Astrocyte of the hippocampus (primary cell): ENCODE measurements at regions not wholly inside any gene's neighbourhood (a gene's known extent, or its start where the extent isn't known, plus 50 kb on each side); places are given as distances from the start of the nearest gene placed in this dataset.

Experiments
- DNase-seq: peaks from one replicate; pipeline ENCODE4 v3.0.0; 2011; ENCODE audit warnings: low read depth, low spot score

GRCh38 chr10:124303662-124304418, 114.9 kb downstream of the OAT start:
- DNase-seq = no peak

GRCh38 chr10:124302951-124303505, 115.7 kb downstream of the OAT start:
- DNase-seq = no peak

GRCh38 chr10:124301736-124302135, 117.0 kb downstream of the OAT start:
- DNase-seq = peak; percentile 63

GRCh38 chr10:124300735-124301134, 118.0 kb downstream of the OAT start:
- DNase-seq = no peak

- no peak for DNase-seq
Measured at GRCh38 chr10:124300224-124300623, 118.5 kb downstream of the OAT start.

- DNase-seq = no peak
Measured at GRCh38 chr10:124299696-124300095, 119.0 kb downstream of the OAT start.

- no peak for DNase-seq
Measured at GRCh38 chr10:124298891-124299290, 119.8 kb downstream of the OAT start.

GRCh38 chr10:124296813-124297788, 121.6 kb downstream of the OAT start:
- no peak for DNase-seq

GRCh38 chr10:124296121-124296812, 122.5 kb downstream of the OAT start:
- no peak for DNase-seq

- no peak for DNase-seq
Measured at GRCh38 chr10:124294811-124295770, 123.6 kb downstream of the OAT start.

GRCh38 chr10:124293616-124294449, 124.9 kb downstream of the OAT start:
- no peak for DNase-seq

GRCh38 chr10:124292911-124293615, 125.7 kb downstream of the OAT start:
- no peak for DNase-seq

GRCh38 chr10:124291001-124291701, 127.6 kb downstream of the OAT start:
- no peak for DNase-seq

- DNase-seq = peak; percentile 26
Measured at GRCh38 chr10:124289851-124290795, 128.6 kb downstream of the OAT start.

- DNase-seq = no peak
Measured at GRCh38 chr10:124288928-124289850, 129.5 kb downstream of the OAT start.

- no peak for DNase-seq
Measured at GRCh38 chr10:124288486-124288885, 130.2 kb downstream of the OAT start.
